Spleen (tissue), 11 donors: ENCODE measurements at regions not wholly inside any gene's neighbourhood (a gene's known extent, or its start where the extent isn't known, plus 50 kb on each side); places are given as distances from the start of the nearest gene placed in this dataset.
"Not testable (repeated sequence)": the region's sequence is repeated elsewhere in the genome, so short reads cannot be mapped to it uniquely, and the experiment has no call there.

ENCODE experiments used
- DNase-seq: peaks from one replicate; pipeline ENCODE4 v3.0.0-alpha.2; 2020
- H3K27ac ChIP-seq, 8 donors: fragments of 200-600 bp; sonication (generic) in 7 of 8; 1 replicate in 4 of 8; 2 replicates in 4 of 8; pipeline versions ENCODE4 v1.5.0 to v1.8.0; 2016 to 2021; ENCODE audit warnings: inconsistent platforms in 4 of 8, mild to moderate bottlenecking in 4 of 8, moderate library complexity in 1 of 8
- H3K27me3 ChIP-seq, 7 donors: fragments of 200-600 bp; sonication (generic) in 6 of 7; replicated peaks in 1 of 7; 1 replicate in 4 of 7; 2 replicates in 3 of 7; pipeline versions ENCODE4 v1.5.0 to v1.8.0; 2016 to 2021; ENCODE audit warnings: inconsistent platforms in 3 of 7, mild to moderate bottlenecking in 1 of 7
- H3K36me3 ChIP-seq, 6 donors: fragments of 200-600 bp; sonication (generic) in 5 of 6; 1 replicate in 4 of 6; 2 replicates in 2 of 6; pipeline versions ENCODE4 v1.5.0 to v1.8.0; 2016 to 2021; ENCODE audit warnings: inconsistent platforms in 2 of 6
- H3K4me1 ChIP-seq, 6 donors: fragments of 200-600 bp; sonication (generic) in 5 of 6; 1 replicate in 3 of 6; 2 replicates in 3 of 6; pipeline versions ENCODE4 v1.5.0 to v1.8.0; 2016 to 2021; ENCODE audit warnings: inconsistent platforms in 3 of 6
- H3K4me3 ChIP-seq, 8 donors: fragments of 200-600 bp; sonication (generic) in 7 of 8; 1 replicate in 4 of 8; 2 replicates in 4 of 8; pipeline versions ENCODE4 v1.5.0 to v1.8.0; 2016 to 2021; ENCODE audit warnings: inconsistent platforms in 4 of 8, mild to moderate bottlenecking in 4 of 8, moderate library complexity in 2 of 8
- H3K9me3 ChIP-seq, 8 donors: fragments of 200-600 bp; sonication (generic) in 7 of 8; 1 replicate in 4 of 8; 2 replicates in 4 of 8; pipeline versions ENCODE4 v1.5.0 to v1.8.0; 2016 to 2021; ENCODE audit warnings: inconsistent platforms in 4 of 8
- CTCF ChIP-seq, 11 experiments: fragments of 200-600 bp in 7 of 11; fragments of 450-650 bp in 4 of 11; sonication (generic) in 4 of 11; IDR thresholded peaks in 8 of 11; conservative IDR thresholded peaks in 3 of 11; 1 replicate in 7 of 11; 2 replicates in 4 of 11; pipeline versions ENCODE4 v1.4.0 to v1.8.0; 2016 to 2021; ENCODE audit warnings: antibody characterized with exemption in 11 of 11, inconsistent platforms in 4 of 11, mild to moderate bottlenecking in 1 of 11
- POLR2A ChIP-seq, 3 donors: fragments of 450-650 bp; IDR thresholded peaks; one replicate each; pipeline ENCODE4 v1.5.1; 2017; ENCODE audit warnings: antibody characterized with exemption in 3 of 3, mild to moderate bottlenecking in 1 of 3
- POLR2AphosphoS5 ChIP-seq, 3 donors: sonication (generic); formaldehyde crosslinking; IDR thresholded peaks; one replicate each; pipeline ENCODE4 v1.5.1; 2017; ENCODE audit warnings: antibody characterized with exemption in 3 of 3
- WGBS, 5 donors: extraction: QIAGEN DNeasy Blood & Tissue Kit in 3 of 5; methylation state at CpG; one replicate each; pipeline versions ENCODE4 v1.1.5 to v1.1.7; 2013 to 2018; 5-methylcytosine and 5-hydroxymethylcytosine counted together
- intact Hi-C: fragments of 100-400 bp; cut with DNase I; formaldehyde crosslinking; loops from one replicate; pipeline ENCODE4 v1.15.0; 2023; ENCODE audit warnings: low total_unique reads
- donor health status: healthy with polysubstance abuse.
- donor health status: DM: no; HTN: no; CAD: no; lungs with moderate emphysema.
- donor health status: DM: no; HTN: no; CAD: no.
- donor health status: Bipolar disorder and iron deficiency.
- donor health status: healthy.
- donor health status: DM: no; HTN: no; CAD: no.
- donor health status: DM: yes; HTN: yes; CAD: no.

GRCh38 chr20:40278673-40279072 lies 410.4 kb downstream of the MAFB start:
- no peak for DNase-seq
- Histone ChIP-seq H3K27me3 (no peaks in the 10 kb centered on the region), H3K27ac (peak overlapping the region in 3 of 8 donors; percentile 11 to 64 (median 54)), H3K4me3 (no peak overlapping the region), H3K9me3 (no peaks in the 10 kb centered on the region), H3K36me3 (no peaks in the 10 kb centered on the region), H3K4me1 (peaks cover 0 to 18% (median 0%) of the 10 kb centered on the region in 6 donors)
- WGBS, 5 donors: 69 to 86% (median 81%) methylated on average over 3 of the region's 3 CpGs
- no peak for TF ChIP-seq POLR2A (IDR thresholded peaks at IDR 0.05)
- TF ChIP-seq CTCF (IDR thresholded peaks at IDR 0.05 in 8 of 11, conservative IDR thresholded peaks at IDR 0.05 in 3 of 11): no peak
- no peak for TF ChIP-seq POLR2AphosphoS5 (IDR thresholded peaks at IDR 0.05)
- intact Hi-C loops: no loop called here

DNA sequence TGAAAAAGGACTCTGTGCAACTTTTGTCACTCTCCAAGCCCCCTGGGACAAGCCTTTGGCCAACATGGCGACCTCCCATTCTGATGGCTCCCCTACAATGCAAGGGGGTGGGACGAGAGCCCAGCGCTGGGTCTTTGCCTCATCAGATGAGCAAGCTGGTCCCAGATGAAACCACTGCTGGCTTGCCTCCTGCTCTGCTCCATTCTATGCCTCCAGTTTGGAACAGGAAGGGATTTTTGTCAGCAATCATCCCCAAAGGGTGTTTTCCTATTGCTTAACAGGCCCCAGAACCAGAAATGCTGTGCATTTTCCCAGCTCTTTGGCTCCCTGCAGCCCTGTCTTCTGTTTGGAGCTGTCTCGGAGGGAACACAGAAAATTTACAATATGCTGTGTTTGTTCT lies 412.7 kb downstream of the MAFB start:
- intact Hi-C loops: no loop called here
- H3K27me3 ChIP-seq: no peaks in the 10 kb centered on the region
- no peak overlapping the region for H3K4me3 ChIP-seq
- no peaks in the 10 kb centered on the region for H3K36me3 ChIP-seq
- DNase-seq: no peak
- no peak overlapping the region for H3K27ac ChIP-seq
- no peaks in the 10 kb centered on the region for H3K9me3 ChIP-seq
- TF ChIP-seq CTCF (IDR thresholded peaks at IDR 0.05 in 8 of 11, conservative IDR thresholded peaks at IDR 0.05 in 3 of 11) (no peak), POLR2A (IDR thresholded peaks at IDR 0.05) (no peak), POLR2AphosphoS5 (IDR thresholded peaks at IDR 0.05) (no peak)
- H3K4me1 ChIP-seq: peaks cover 0 to 18% (median 0%) of the 10 kb centered on the region in 6 donors
- WGBS, 5 donors: 77 to 94% (median 89%) methylated on average over 4 of the region's 4 CpGs

- no peaks in the 10 kb centered on the region for H3K36me3 ChIP-seq
- no peaks in the 10 kb centered on the region for H3K9me3 ChIP-seq
- H3K4me1 ChIP-seq: peaks cover 0 to 18% (median 0%) of the 10 kb centered on the region in 6 donors
- no peaks in the 10 kb centered on the region for H3K27me3 ChIP-seq
- TF ChIP-seq CTCF (IDR thresholded peaks at IDR 0.05 in 8 of 11, conservative IDR thresholded peaks at IDR 0.05 in 3 of 11) (no peak), POLR2AphosphoS5 (IDR thresholded peaks at IDR 0.05) (no peak), POLR2A (IDR thresholded peaks at IDR 0.05) (no peak)
- H3K4me3 ChIP-seq: no peak overlapping the region
- DNase-seq: no peak
- intact Hi-C loops: no loop called here
- no peak overlapping the region for H3K27ac ChIP-seq
- 80 to 92% (median 86%) methylated on average over 10 of the region's 10 CpGs for WGBS, 5 donors
Observed at GRCh38 chr20:40275738-40276137, 413.3 kb downstream of the MAFB start.

DNA sequence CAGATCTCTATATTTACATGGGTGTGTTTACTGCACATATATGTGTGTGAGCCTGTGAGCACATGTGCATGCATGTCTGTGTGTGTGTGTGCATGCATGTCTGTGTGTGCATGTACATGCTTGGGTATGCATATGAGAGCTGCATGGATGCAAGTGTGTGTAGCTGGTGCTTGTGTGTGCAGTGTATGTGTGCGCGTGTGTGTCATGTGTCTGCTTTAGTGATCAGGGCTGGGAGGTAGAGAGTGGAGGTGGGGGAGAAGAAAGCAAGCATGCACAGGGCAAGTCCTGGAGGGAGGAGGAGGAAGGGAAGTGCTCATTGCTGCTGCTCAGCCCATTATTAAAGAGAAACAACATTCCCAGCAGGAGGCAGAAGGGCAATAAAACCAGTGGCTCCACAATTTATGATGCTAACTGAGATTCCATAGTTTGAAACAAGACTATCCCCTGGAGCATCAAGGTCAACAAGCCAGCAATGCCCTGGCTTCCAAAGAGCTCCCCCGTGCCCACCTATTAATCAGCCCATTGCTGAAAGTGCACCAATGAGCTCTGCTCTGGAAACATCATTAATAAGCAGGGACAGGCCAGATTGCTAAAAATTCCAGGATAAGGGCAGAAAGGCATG lies 414.0 kb downstream of the MAFB start:
- whole genome bisulfite sequencing, 5 donors: 81 to 91% (median 89%) methylated on average over 3 of the region's 3 CpGs
- Histone ChIP-seq H3K27me3 (no peaks in the 10 kb centered on the region), H3K4me3 (no peak overlapping the region), H3K27ac (no peak overlapping the region), H3K9me3 (no peaks in the 10 kb centered on the region), H3K36me3 (no peaks in the 10 kb centered on the region), H3K4me1 (peaks cover 0 to 16% (median 0%) of the 10 kb centered on the region in 6 donors)
- no peak for DNase-seq
- intact Hi-C loops: no loop called here
- TF ChIP-seq CTCF (IDR thresholded peaks at IDR 0.05 in 8 of 11, conservative IDR thresholded peaks at IDR 0.05 in 3 of 11): no peak
- TF ChIP-seq POLR2A (IDR thresholded peaks at IDR 0.05): no peak
- TF ChIP-seq POLR2AphosphoS5 (IDR thresholded peaks at IDR 0.05): no peak

DNA sequence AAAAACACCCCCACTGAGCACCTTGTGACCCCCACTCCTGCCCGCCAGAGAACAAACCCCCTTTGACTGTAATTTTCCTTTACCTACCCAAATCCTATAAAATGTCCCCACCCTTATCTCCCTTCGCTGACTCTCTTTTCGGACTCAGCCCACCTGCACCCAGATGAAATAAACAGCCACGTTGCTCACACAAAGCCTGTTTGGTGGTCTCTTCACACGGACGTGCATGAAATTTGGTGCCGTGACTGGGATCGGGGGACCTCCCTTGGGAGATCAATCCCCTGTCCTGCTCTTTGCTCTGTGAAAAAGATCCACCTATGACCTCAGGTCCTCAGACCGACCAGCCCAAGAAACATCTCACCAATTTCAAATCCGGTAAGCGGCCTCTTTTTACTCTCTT lies 419.8 kb downstream of the MAFB start:
- not testable (repeated sequence) for H3K4me3 ChIP-seq, DNase-seq, H3K27ac ChIP-seq, H3K9me3 ChIP-seq, H3K36me3 ChIP-seq, H3K4me1 ChIP-seq, H3K27me3 ChIP-seq
- intact Hi-C loops: loop anchor here (10.0 kb wide), 1 partner anchor 416 kb away; the partner anchor contains the start of gene MAFB
- 83 to 93% (median 91%) methylated on average over 10 to 11 of the region's 11 CpGs for WGBS, 5 donors
